NCI-H460 (cell line): ENCODE measurements at regions not wholly inside any gene's neighbourhood (a gene's known extent, or its start where the extent isn't known, plus 50 kb on each side); places are given as distances from the start of the nearest gene placed in this dataset.
"Not testable (repeated sequence)": the region's sequence is repeated elsewhere in the genome, so short reads cannot be mapped to it uniquely, and the experiment has no call there.

Source experiments
- DNase-seq: peaks from one replicate; pipeline ENCODE4 v3.0.0-alpha.2; 2016; ENCODE audit warnings: low read depth; ENCODE audit errors: extremely low read depth

- DNase-seq = no peak
Observed at GRCh38 chr20:56765172-56766073, 136.3 kb downstream of the TFAP2C start.

GRCh38 chr20:56766528-56766927 is 137.4 kb downstream of the TFAP2C start:
- no peak for DNase-seq

GRCh38 chr20:56769921-56770600 is 141.0 kb downstream of the TFAP2C start:
- no peak for DNase-seq

GRCh38 chr20:56773749-56774148 is 144.6 kb downstream of the TFAP2C start:
- DNase-seq = no peak

GRCh38 chr20:56774873-56775272 is 145.8 kb downstream of the TFAP2C start:
- DNase-seq = no peak

- DNase-seq = no peak
Observed at GRCh38 chr20:56776345-56776744, 147.2 kb downstream of the TFAP2C start.

- peak; percentile 26 for DNase-seq
Observed at GRCh38 chr20:56778765-56779195, 149.7 kb downstream of the TFAP2C start.

- no peak for DNase-seq
Observed at GRCh38 chr20:56779452-56780143, 150.5 kb downstream of the TFAP2C start.

GRCh38 chr20:56780266-56780665 is 151.2 kb downstream of the TFAP2C start:
- no peak for DNase-seq

- peak; percentile 75 for DNase-seq
Observed at GRCh38 chr20:56781108-56781739, 152.1 kb downstream of the TFAP2C start.

GRCh38 chr20:56781987-56782560 is 153.0 kb downstream of the TFAP2C start:
- DNase-seq = not testable (repeated sequence)

- DNase-seq = not testable (repeated sequence)
Observed at GRCh38 chr20:56782814-56783213, 153.7 kb downstream of the TFAP2C start.

- no peak for DNase-seq
Observed at GRCh38 chr20:56783826-56784225, 154.7 kb downstream of the TFAP2C start.

GRCh38 chr20:56786503-56786902 is 157.4 kb downstream of the TFAP2C start:
- no peak for DNase-seq

GRCh38 chr20:56788041-56788670 is 159.1 kb downstream of the TFAP2C start:
- DNase-seq = peak; percentile 98

GRCh38 chr20:56788671-56789610 is 159.8 kb downstream of the TFAP2C start:
- DNase-seq = no peak

- no peak for DNase-seq
Observed at GRCh38 chr20:56793916-56794315, 164.8 kb downstream of the TFAP2C start.

- DNase-seq = no peak
Observed at GRCh38 chr20:56795492-56795891, 166.4 kb downstream of the TFAP2C start.

- no peak for DNase-seq
Observed at GRCh38 chr20:56796345-56796744, 167.2 kb downstream of the TFAP2C start.
